Breast epithelium (tissue), 3 donors: ENCODE measurements at regions not wholly inside any gene's neighbourhood (a gene's known extent, or its start where the extent isn't known, plus 50 kb on each side); places are given as distances from the start of the nearest gene placed in this dataset.

Experiments used
- CTCF ChIP-seq, 3 donors: fragments of 450-650 bp; IDR thresholded peaks; one replicate each; pipeline ENCODE4 v1.5.1; 2016 to 2017; ENCODE audit warnings: antibody characterized with exemption in 3 of 3, mild to moderate bottlenecking in 3 of 3, moderate library complexity in 3 of 3
- POLR2AphosphoS5 ChIP-seq, 3 donors: sonication (generic); formaldehyde crosslinking; IDR thresholded peaks; one replicate each; pipeline ENCODE4 v1.6.1; 2017; ENCODE audit warnings: antibody characterized with exemption in 3 of 3

DNA sequence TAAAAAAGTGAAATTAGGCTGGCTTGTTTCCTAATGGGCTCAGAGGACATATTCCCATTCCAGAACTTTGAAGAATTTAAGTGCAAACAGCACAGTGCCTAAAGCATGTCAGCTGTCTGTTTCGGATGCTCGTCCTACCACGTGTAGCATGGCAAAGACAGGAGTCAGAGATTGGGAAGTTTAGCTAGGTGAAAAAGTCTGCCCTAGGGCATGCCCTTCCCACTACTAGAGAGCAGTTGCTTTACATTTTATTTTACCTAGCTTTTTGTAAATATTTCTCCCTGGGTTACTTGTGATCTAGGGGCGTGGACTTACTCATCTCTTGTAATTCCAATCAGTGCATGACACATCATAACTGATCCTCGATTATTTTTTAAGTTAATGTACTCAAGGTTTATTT is 111.1 kb downstream of the LMO4 start:
- TF ChIP-seq CTCF (IDR thresholded peaks at IDR 0.05) (no peak), POLR2AphosphoS5 (IDR thresholded peaks at IDR 0.05) (no peak)
